MM.1S (cell line): ENCODE measurements at regions not wholly inside any gene's neighbourhood (a gene's known extent, or its start where the extent isn't known, plus 50 kb on each side); places are given as distances from the start of the nearest gene placed in this dataset.

ENCODE experiments used
- CTCF ChIP-seq: fragments of 300-600 bp; sonication (generic); IDR thresholded peaks from 2 replicates; pipeline ENCODE4 v1.5.1; 2016; ENCODE audit warnings: antibody characterized with exemption, low read length, mixed read lengths
- EZH2 ChIP-seq: fragments of 300-600 bp; sonication (generic); optimal IDR thresholded peaks from 2 replicates; pipeline ENCODE3; 2017; ENCODE audit warnings: low read depth, mild to moderate bottlenecking, antibody characterized with exemption, low read length, mixed read lengths
- EZH2phosphoT487 ChIP-seq: fragments of 300-600 bp; sonication (generic); IDR thresholded peaks from 2 replicates; pipeline ENCODE4 v1.6.1; 2018; ENCODE audit warnings: antibody characterized with exemption, low read length

GRCh38 chr1:184188037-184188436 lies 136.5 kb downstream of the TSEN15 start:
- TF ChIP-seq CTCF (no peak), EZH2 (no peak), EZH2phosphoT487 (no peak)
